Cardiac septum (tissue), 1 donor: ENCODE measurements at regions not wholly inside any gene's neighbourhood (a gene's known extent, or its start where the extent isn't known, plus 50 kb on each side); places are given as distances from the start of the nearest gene placed in this dataset.

Experiments used
- DNase-seq: peaks from one replicate; pipeline ENCODE4 v3.0.0-alpha.2; 2020; ENCODE audit warnings: low spot score
- intact Hi-C: fragments of 100-400 bp; cut with DNase I; formaldehyde crosslinking; loops from one replicate; pipeline ENCODE4 v1.14.0; 2022
- donor health status: DM: no; HTN: no; CAD: no.

- DNase-seq, result no peak
- intact Hi-C loops, result no loop called here
These were observed 220.4 kb downstream of the RHOU start for GRCh38 chr1:228955691-228956090.

GRCh38 chr1:228956864-228957263, 221.6 kb downstream of the RHOU start:
- DNase-seq, result no peak
- intact Hi-C loops, result no loop called here

GRCh38 chr1:228957535-228957934, 222.3 kb downstream of the RHOU start:
- DNase-seq, result no peak
- intact Hi-C loops, result no loop called here

GRCh38 chr1:228958121-228958520, 222.8 kb downstream of the RHOU start:
- intact Hi-C loops, result no loop called here
- DNase-seq, result no peak

- DNase-seq, result no peak
- intact Hi-C loops, result no loop called here
These were observed 223.5 kb downstream of the RHOU start for GRCh38 chr1:228958741-228959140.

GRCh38 chr1:228960705-228961104, 225.4 kb downstream of the RHOU start:
- intact Hi-C loops, result no loop called here
- DNase-seq, result no peak

- DNase-seq, result no peak
- intact Hi-C loops, result no loop called here
These were observed 226.2 kb downstream of the RHOU start for GRCh38 chr1:228961511-228961910.

GRCh38 chr1:228963795-228964177, 228.5 kb downstream of the RHOU start:
- DNase-seq, result no peak
- intact Hi-C loops, result no loop called here

- no peak for DNase-seq
- intact Hi-C loops, result no loop called here
These were observed 229.2 kb downstream of the RHOU start for GRCh38 chr1:228964178-228965089.

- DNase-seq, result no peak
- intact Hi-C loops, result no loop called here
These were observed 233.8 kb downstream of the RHOU start for GRCh38 chr1:228968891-228969606.

GRCh38 chr1:228969953-228970800, 234.9 kb downstream of the RHOU start:
- no peak for DNase-seq
- intact Hi-C loops, result no loop called here

GRCh38 chr1:228972576-228972975, 237.3 kb downstream of the RHOU start:
- intact Hi-C loops, result no loop called here
- no peak for DNase-seq

GRCh38 chr1:228974273-228974672, 239.0 kb downstream of the RHOU start:
- DNase-seq, result no peak
- intact Hi-C loops, result no loop called here

GRCh38 chr1:228975238-228975907, 240.1 kb downstream of the RHOU start:
- no peak for DNase-seq
- intact Hi-C loops, result no loop called here

GRCh38 chr1:228976316-228976715, 241.0 kb downstream of the RHOU start:
- no peak for DNase-seq
- intact Hi-C loops, result no loop called here

- DNase-seq, result no peak
- intact Hi-C loops, result no loop called here
These were observed 242.0 kb downstream of the RHOU start for GRCh38 chr1:228977307-228977706.

- intact Hi-C loops, result no loop called here
- no peak for DNase-seq
These were observed 242.5 kb downstream of the RHOU start for GRCh38 chr1:228977741-228978140.

- DNase-seq, result no peak
- intact Hi-C loops, result no loop called here
These were observed 243.4 kb downstream of the RHOU start for GRCh38 chr1:228978484-228979324.

GRCh38 chr1:228979325-228979699, 244.0 kb downstream of the RHOU start:
- intact Hi-C loops, result no loop called here
- DNase-seq, result no peak
